ENCODE measurements at regions not wholly inside any gene's neighbourhood (a gene's known extent, or its start where the extent isn't known, plus 50 kb on each side); places are given as distances from the start of the nearest gene placed in this dataset.
"Not testable (repeated sequence)": the region's sequence is repeated elsewhere in the genome, so short reads cannot be mapped to it uniquely, and the experiment has no call there.

- no peak for DNase-seq (ENCODE audit: low read depth in 2 of 3, low spot score in 1 of 3)
Observed at GRCh38 chr12:131497966-131498365, 212.9 kb upstream of the SFSWAP start.

- DNase-seq (ENCODE audit: low read depth in 2 of 3, low spot score in 1 of 3): no peak
Observed at GRCh38 chr12:131499160-131499863, 211.6 kb upstream of the SFSWAP start.

- no peak for DNase-seq (ENCODE audit: low read depth in 2 of 3, low spot score in 1 of 3)
Observed at GRCh38 chr12:131499864-131500190, 211.1 kb upstream of the SFSWAP start.

GRCh38 chr12:131500564-131500963, 210.3 kb upstream of the SFSWAP start:
- no peak for DNase-seq (ENCODE audit: low read depth in 2 of 3, low spot score in 1 of 3)

GRCh38 chr12:131505561-131505960, 205.3 kb upstream of the SFSWAP start:
- no peak for DNase-seq (ENCODE audit: low read depth in 2 of 3, low spot score in 1 of 3)

GRCh38 chr12:131506426-131506825, 204.5 kb upstream of the SFSWAP start:
- DNase-seq (ENCODE audit: low read depth in 2 of 3, low spot score in 1 of 3): no peak

GRCh38 chr12:131507094-131507493, 203.8 kb upstream of the SFSWAP start:
- no peak for DNase-seq (ENCODE audit: low read depth in 2 of 3, low spot score in 1 of 3)

GRCh38 chr12:131507881-131508280, 203.0 kb upstream of the SFSWAP start:
- DNase-seq (ENCODE audit: low read depth in 2 of 3, low spot score in 1 of 3): no peak

- no peak for DNase-seq (ENCODE audit: low read depth in 2 of 3, low spot score in 1 of 3)
Observed at GRCh38 chr12:131509701-131510100, 201.2 kb upstream of the SFSWAP start.

- DNase-seq (ENCODE audit: low read depth in 2 of 3, low spot score in 1 of 3): no peak
Observed at GRCh38 chr12:131510431-131510830, 200.5 kb upstream of the SFSWAP start.

- DNase-seq (ENCODE audit: low read depth in 2 of 3, low spot score in 1 of 3): peak; percentile 33 to 52 (median 50)
Observed at GRCh38 chr12:131511391-131511802, 199.5 kb upstream of the SFSWAP start.

GRCh38 chr12:131511803-131512561, 198.9 kb upstream of the SFSWAP start:
- DNase-seq (ENCODE audit: low read depth in 2 of 3, low spot score in 1 of 3): no peak

GRCh38 chr12:131513606-131514005, 197.3 kb upstream of the SFSWAP start:
- no peak for DNase-seq (ENCODE audit: low read depth in 2 of 3, low spot score in 1 of 3)

- not testable (repeated sequence) for DNase-seq (ENCODE audit: low read depth in 2 of 3, low spot score in 1 of 3)
Observed at GRCh38 chr12:131520553-131520952, 190.3 kb upstream of the SFSWAP start.

- no peak for DNase-seq (ENCODE audit: low read depth in 2 of 3, low spot score in 1 of 3)
Observed at GRCh38 chr12:131521326-131521725, 189.6 kb upstream of the SFSWAP start.

GRCh38 chr12:131525795-131526508, 184.9 kb upstream of the SFSWAP start:
- no peak for DNase-seq (ENCODE audit: low read depth in 2 of 3, low spot score in 1 of 3)

GRCh38 chr12:131527092-131527491, 183.8 kb upstream of the SFSWAP start:
- DNase-seq (ENCODE audit: low read depth in 2 of 3, low spot score in 1 of 3): no peak

GRCh38 chr12:131527736-131528135, 183.2 kb upstream of the SFSWAP start:
- DNase-seq (ENCODE audit: low read depth in 2 of 3, low spot score in 1 of 3): no peak

GRCh38 chr12:131528144-131528543, 182.7 kb upstream of the SFSWAP start:
- no peak for DNase-seq (ENCODE audit: low read depth in 2 of 3, low spot score in 1 of 3)

GRCh38 chr12:131528667-131529066, 182.2 kb upstream of the SFSWAP start:
- no peak for DNase-seq (ENCODE audit: low read depth in 2 of 3, low spot score in 1 of 3)

- DNase-seq (ENCODE audit: low read depth in 2 of 3, low spot score in 1 of 3): no peak
Observed at GRCh38 chr12:131529196-131530040, 181.5 kb upstream of the SFSWAP start.
